Suppressor macrophage treated with lipopolysaccharide for 1 hour (primary cell): ENCODE measurements at regions not wholly inside any gene's neighbourhood (a gene's known extent, or its start where the extent isn't known, plus 50 kb on each side); places are given as distances from the start of the nearest gene placed in this dataset.
"Not testable (repeated sequence)": the region's sequence is repeated elsewhere in the genome, so short reads cannot be mapped to it uniquely, and the experiment has no call there.

Experiments
- DNase-seq, 3 donors: peaks; one replicate each; pipeline ENCODE4 v3.0.0-alpha.2; 2020 to 2022

DNA sequence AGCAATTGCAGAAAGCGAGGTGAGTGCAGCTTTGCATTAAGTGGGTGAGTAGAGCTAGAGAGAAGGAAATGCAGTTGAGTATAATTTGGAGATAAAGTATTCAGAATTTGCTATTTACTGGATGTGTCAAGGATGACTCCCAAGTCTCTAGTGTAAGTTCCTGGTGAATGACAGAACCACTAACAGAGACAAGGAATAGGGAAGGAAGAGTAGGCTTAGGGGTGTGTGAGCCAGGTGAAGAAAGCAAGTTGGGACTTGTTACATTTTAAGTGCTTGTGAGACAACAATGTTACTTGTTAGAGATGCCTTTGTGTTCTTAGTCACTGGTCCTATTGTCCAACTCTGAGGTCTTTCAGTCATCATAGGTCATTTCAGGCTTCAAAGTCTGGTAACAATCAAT is 70.8 kb downstream of the TBC1D26 start:
- DNase-seq: not testable (repeated sequence)

DNA sequence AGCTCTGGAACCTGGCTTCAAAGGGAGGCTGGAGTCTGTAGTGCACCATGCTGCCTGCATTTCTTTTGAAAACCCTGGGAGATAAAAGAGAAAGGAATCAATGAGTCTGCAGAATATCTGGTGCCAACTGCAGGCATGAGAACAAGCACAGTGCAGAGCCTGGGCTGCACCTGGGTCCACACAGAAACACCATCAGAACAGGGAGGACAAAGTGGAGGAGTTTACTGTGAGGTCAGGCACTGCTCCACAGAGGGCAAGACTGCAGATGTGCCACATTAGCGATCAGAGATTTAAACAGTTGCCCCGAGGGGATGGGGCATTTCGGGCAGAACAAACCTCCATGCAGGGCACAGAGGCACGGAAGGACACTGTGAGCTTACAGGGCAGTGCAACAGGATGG is 74.7 kb downstream of the TBC1D26 start:
- not testable (repeated sequence) for DNase-seq

DNA sequence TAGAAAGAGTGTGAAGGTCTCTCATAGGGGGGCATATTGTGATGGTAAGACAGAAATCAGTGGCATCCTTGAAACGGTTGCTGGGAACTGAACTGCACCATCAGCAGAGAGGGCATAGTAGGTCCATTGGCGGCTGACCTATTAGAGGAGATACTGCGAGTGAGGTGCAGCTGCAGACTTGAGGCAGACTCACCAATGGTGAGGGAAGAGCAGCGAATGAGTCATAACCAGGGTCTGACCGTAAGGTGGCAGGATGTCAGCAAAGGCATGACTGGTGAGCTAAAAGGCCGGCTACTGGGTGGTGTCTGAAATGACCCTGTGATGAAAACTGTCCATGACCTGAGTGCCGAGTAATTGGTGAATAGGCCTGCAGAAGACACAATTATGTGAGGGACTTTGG is 81.3 kb downstream of the TBC1D26 start:
- DNase-seq: not testable (repeated sequence)

- not testable (repeated sequence) for DNase-seq
Observed at GRCh38 chr17:15814003-15814402, 81.9 kb downstream of the TBC1D26 start.

- not testable (repeated sequence) for DNase-seq
Observed at GRCh38 chr17:15817861-15818260, 85.8 kb downstream of the TBC1D26 start.

GRCh38 chr17:15822280-15822679 is 90.2 kb downstream of the TBC1D26 start:
- DNase-seq: not testable (repeated sequence)

GRCh38 chr17:15828727-15829314 is 96.7 kb downstream of the TBC1D26 start:
- peak; percentile 75 to 86 (median 84) for DNase-seq

GRCh38 chr17:15830221-15830620 is 98.1 kb downstream of the TBC1D26 start:
- DNase-seq: not testable (repeated sequence)

DNA sequence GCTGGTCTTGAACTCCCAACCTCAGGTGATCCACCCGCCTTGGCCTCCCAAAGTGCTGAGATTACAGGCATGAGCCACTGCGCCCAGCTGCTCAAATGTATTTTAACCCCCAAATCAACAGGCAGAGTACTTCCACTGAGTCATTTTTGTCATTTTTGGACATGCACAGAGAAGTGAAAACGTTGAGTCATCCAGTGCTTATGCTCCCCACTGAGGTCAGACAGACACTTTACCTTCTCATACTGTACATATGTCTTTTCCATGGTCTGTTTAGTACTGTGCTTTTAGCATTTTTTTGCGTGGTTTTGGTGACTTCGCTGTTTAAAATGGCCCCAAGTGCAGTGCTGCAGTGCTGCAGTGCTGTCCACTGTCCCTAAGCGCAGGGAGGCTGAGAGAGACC is 99.1 kb downstream of the TBC1D26 start:
- peak; percentile 75 to 92 (median 90) for DNase-seq

GRCh38 chr17:15832921-15833480 is 100.9 kb downstream of the TBC1D26 start:
- DNase-seq: peak; percentile 17 to 33 (median 27)

DNA sequence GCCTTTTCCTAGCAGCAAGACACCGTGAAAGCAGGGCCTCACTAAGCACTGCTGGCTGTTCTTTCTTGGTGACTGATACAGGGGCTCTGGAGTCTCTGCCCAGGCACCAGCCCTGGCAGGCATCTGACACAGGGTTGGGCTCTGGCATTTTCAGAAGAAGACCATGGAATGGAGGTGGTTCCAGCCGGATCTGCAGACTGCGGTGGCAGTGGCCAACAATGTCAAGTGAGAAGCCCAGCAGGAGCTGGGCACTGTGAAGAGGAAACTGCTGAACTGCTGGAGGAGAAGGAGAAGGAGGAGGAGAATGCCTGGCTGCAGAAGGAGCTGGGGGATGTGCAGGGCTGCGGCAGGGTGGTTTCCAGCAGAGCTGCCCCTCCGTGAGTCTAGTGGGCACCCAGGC is 101.8 kb downstream of the TBC1D26 start:
- DNase-seq: not testable (repeated sequence)

- not testable (repeated sequence) for DNase-seq
Observed at GRCh38 chr17:15835481-15835880, 103.4 kb downstream of the TBC1D26 start.

DNA sequence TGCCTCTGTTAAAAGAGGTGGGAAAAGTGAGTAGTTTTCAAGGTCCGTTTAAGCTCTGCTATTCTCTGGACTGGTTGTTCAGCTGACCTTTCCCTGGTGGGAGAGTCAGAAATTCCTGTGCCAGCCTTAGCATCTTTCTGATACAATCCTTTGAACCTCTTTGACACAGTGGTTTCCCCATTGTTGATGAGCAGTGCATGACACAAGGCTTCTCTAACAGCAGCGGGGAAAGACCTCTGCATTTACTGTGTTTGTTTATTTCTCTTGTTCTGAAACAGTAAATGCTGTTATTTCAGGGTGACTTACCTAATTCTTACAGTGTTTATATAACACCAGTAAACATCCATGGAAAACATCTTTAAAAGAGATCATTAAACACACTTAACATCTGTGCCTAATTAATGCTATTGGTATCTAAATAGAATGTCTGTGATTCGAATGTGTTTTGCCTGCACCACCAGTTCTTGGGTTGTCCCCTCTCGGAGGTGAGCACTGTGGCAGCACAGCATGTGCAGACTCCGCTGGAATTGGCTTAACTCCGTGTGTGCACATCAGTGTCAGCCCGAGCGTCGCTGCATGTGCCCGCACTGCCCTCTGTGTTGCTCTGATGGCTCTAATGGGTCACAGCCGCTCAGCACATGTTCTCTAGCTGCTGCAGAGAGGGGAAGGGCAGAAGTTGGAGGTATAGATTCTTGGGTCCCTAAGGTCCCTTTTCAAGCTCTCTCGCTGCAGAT is 104.3 kb downstream of the TBC1D26 start:
- DNase-seq: not testable (repeated sequence)

GRCh38 chr17:15836991-15837390 is 104.9 kb downstream of the TBC1D26 start:
- DNase-seq: not testable (repeated sequence)

DNA sequence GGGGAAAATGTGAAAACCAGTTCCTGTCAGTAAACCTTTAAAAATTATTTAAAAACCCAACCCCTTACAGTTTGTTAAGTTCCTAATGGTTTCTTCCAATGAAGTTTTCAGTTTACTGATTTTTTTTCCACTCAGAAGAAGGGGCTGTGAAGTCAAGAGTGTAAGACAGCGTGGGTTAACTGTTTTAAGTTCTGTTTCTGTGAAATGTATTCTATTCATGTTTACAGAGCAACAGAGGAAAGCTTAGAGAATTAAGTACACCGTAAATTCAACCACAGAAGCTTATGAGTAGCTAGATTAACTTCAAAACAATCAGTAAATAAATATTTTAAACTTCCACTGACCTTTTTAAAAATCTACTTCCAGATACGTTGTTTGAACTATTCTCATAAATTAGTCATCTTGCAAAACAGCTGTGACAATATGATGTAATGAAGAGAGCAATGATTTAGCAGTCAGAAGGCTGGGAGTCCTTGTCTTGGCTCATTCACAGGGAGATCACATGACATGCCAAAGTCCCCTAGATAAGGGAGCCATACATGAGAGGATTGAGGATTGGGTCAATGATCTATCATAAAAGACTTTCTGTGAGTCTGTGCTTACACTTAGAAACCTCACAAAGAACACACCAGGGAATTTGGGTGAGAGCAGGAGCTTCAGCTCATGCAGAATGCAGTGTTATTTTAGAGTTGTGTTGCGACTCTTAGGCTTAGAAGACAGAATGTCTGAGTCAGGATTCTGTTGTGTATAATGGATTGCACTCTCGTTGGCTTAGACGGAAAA is 97.3 kb upstream of the ADORA2B start:
- DNase-seq: not testable (repeated sequence)

- peak; percentile 79 to 87 (median 80) for DNase-seq
Observed at GRCh38 chr17:15849054-15849453, 95.9 kb upstream of the ADORA2B start.

DNA sequence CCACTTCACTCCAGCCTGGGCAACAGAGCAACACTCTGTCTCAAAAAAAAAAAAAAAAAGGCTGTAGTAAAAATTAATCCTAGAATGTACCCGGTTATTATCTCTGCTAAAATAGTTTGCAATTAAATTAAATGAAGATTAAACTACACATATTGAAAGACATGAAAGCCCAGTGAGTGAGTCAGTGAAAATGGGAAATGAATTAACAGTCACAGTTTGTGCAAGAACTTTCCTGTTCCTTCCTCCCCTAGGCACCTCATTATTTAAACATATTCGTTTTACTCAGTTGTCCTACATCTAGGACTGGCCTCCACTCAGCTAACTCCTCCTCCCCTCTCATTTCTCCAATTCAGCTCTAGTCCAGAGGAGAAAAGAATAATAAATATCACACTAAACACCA is 94.9 kb upstream of the ADORA2B start:
- DNase-seq: peak; percentile 15 to 57 (median 56)

DNA sequence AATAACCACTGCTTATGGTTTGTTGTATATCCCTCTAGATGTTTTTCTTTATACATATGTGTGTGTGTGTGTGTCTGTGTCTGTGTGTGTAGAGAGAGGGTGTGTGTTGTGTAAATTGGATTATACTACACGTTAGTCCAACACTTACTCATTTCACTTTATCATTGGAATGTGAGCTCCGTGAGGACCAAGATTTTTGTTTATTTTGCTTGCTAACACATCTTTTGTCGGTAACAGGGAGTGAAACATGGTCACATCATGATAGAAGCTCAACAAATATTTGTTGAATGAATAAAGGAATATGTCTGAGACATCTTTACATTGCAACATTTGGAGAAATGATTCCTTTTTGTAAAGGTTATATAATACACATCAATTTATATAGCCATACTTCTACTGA is 94.2 kb upstream of the ADORA2B start:
- not testable (repeated sequence) for DNase-seq

GRCh38 chr17:15852863-15853262 is 92.1 kb upstream of the ADORA2B start:
- DNase-seq: not testable (repeated sequence)

GRCh38 chr17:15856191-15856590 is 88.7 kb upstream of the ADORA2B start:
- not testable (repeated sequence) for DNase-seq

DNA sequence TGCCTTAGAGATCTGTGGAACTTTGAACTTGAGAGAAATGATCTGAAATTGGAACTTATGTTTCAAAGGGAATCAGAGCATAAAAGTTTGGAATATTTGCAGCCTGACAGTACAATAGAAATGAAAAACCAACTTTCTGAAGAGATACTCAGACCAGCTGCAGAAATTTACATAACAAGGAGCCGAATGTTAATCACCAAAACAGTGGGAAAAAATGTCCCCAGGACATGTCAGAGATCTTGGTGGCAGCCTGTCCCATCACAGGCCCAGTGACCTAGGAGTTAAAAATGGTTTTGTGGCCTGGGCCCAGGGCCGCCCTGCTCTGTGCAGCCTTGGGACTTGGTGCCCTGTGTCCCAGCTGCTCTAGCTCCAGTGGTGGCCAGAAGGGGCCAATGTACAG is 88.2 kb upstream of the ADORA2B start:
- not testable (repeated sequence) for DNase-seq

DNA sequence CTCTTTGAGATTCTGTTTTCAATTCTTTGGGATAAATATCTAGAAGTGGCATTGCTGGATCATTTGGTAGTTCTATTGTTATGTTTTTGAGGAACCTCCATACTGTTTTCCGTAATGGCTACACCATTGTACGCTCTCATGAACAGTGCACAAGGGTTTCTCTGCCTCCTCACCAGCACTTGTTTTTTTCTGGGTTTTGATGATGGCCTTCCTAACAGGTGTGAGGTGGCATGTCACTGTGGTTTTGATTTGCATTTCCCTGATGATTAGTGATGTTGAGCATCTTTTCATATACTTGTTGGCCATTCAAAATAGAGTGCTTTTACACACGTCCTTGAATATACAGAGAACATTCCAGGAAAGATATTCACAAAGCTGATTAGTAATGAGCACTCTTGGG is 86.8 kb upstream of the ADORA2B start:
- not testable (repeated sequence) for DNase-seq

GRCh38 chr17:15860774-15861173 is 84.2 kb upstream of the ADORA2B start:
- not testable (repeated sequence) for DNase-seq
